Endothelial cell of umbilical vein (primary cell): ENCODE measurements at regions not wholly inside any gene's neighbourhood (a gene's known extent, or its start where the extent isn't known, plus 50 kb on each side); places are given as distances from the start of the nearest gene placed in this dataset.

Experiments used
- BruUV-seq: library from RNA; stranded (reverse); fragments of 400-500 nt; replicated peaks from 2 replicates; lab custom pipeline; 2021; lab: Mats Ljungman, UMichigan
- CTCF ChIA-PET: fragments of 300-600, 350-600 bp; sonication (Branson Sonifier 250); formaldehyde crosslinking; loops from one replicate; lab custom pipeline; 2021; ENCODE audit warnings: antibody characterized with exemption, inconsistent platforms; lab: Charles Lee
- POLR2A ChIA-PET: fragments of 300-600, 350-600 bp; sonication (Branson Sonifier 250); formaldehyde crosslinking; loops from one replicate; lab custom pipeline; 2021; ENCODE audit warnings: antibody characterized with exemption, inconsistent platforms; lab: Charles Lee
- DNase-seq: peaks from one replicate; pipeline ENCODE4 v3.0.0-alpha.2; 2011; ENCODE audit warnings: low read depth, low spot score
- FAIRE-seq: peaks from 2 replicates; lab custom pipeline; 2011; peaks lifted over from hg19 to GRCh38; lab: Jason Lieb, UNC
- H2AFZ ChIP-seq: 2 replicates; pipeline ENCODE4 v1.6.0; 2012; ENCODE audit warnings: low read depth, low read length, control low read depth, inconsistent platforms
- H3K27ac ChIP-seq: 2 replicates; pipeline ENCODE4 v1.5.1; 2011; ENCODE audit warnings: low read depth, mild to moderate bottlenecking, control low read depth, low read length, moderate library complexity; ENCODE audit not compliant: insufficient read depth
- H3K27me3 ChIP-seq, 2 experiments: 2 replicates each; pipeline versions ENCODE4 v1.6.0 to v1.6.1; 2011; ENCODE audit warnings: low read length in 2 of 2, mixed read lengths in 1 of 2; ENCODE audit not compliant: control insufficient read depth in 2 of 2, insufficient read depth in 2 of 2
- H3K36me3 ChIP-seq, 2 experiments: 2 replicates in 1 of 2; 3 replicates in 1 of 2; pipeline ENCODE4 v1.5.1; 2011; ENCODE audit warnings: low read length in 2 of 2, mild to moderate bottlenecking in 1 of 2, moderate library complexity in 1 of 2; ENCODE audit not compliant: control insufficient read depth in 2 of 2, insufficient read depth in 2 of 2; ENCODE audit errors: extremely low read depth in 1 of 2
- H3K4me1 ChIP-seq: 3 replicates; pipeline ENCODE4 v1.5.1; 2011; ENCODE audit warnings: mild to moderate bottlenecking, low read length; ENCODE audit not compliant: control insufficient read depth, insufficient read depth; ENCODE audit errors: extremely low read depth
- H3K4me2 ChIP-seq: 2 replicates; pipeline ENCODE4 v1.6.1; 2011; ENCODE audit warnings: low read length, control low read depth, mixed read lengths; ENCODE audit not compliant: insufficient read depth
- H3K4me3 ChIP-seq, 3 experiments: fragments of 200-600 bp in 1 of 3; sonication (generic), shearing (Covaris generic) in 1 of 3; replicated peaks in 1 of 3; 2 replicates each; pipeline ENCODE4 v1.5.1; 2011 to 2016; ENCODE audit warnings: control low read depth in 3 of 3, low read length in 3 of 3, mild to moderate bottlenecking in 2 of 3, inconsistent platforms in 1 of 3, low read depth in 1 of 3, moderate library complexity in 1 of 3; ENCODE audit not compliant: insufficient read depth in 1 of 3
- H3K79me2 ChIP-seq: 2 replicates; pipeline ENCODE4 v1.6.0; 2012; ENCODE audit warnings: low read length, inconsistent platforms; ENCODE audit not compliant: control insufficient read depth, insufficient read depth
- H3K9ac ChIP-seq: replicated peaks from 2 replicates; pipeline ENCODE3; 2011; ENCODE audit warnings: low read length, control low read depth; ENCODE audit not compliant: insufficient read depth; ENCODE audit errors: extremely low read depth
- H3K9me1 ChIP-seq: replicated peaks from 3 replicates; pipeline ENCODE4 v1.6.0; 2011; ENCODE audit warnings: mild to moderate bottlenecking, low read length; ENCODE audit not compliant: control insufficient read depth, insufficient read depth; ENCODE audit errors: extremely low read depth
- H3K9me3 ChIP-seq: replicated peaks from 2 replicates; pipeline ENCODE4 v1.5.1; 2012; ENCODE audit warnings: low read length, inconsistent platforms; ENCODE audit not compliant: control insufficient read depth, insufficient read depth
- H4K20me1 ChIP-seq: replicated peaks from 2 replicates; pipeline ENCODE3; 2011; ENCODE audit warnings: mild to moderate bottlenecking, low read length; ENCODE audit not compliant: control insufficient read depth, insufficient read depth; ENCODE audit errors: extremely low read depth
- EZH2 ChIP-seq: IDR thresholded peaks from 2 replicates; pipeline ENCODE4 v1.6.1; 2012; ENCODE audit warnings: borderline replicate concordance, low read depth, mild to moderate bottlenecking, moderate library complexity, low read length, inconsistent platforms; ENCODE audit not compliant: severe bottlenecking
- FOS ChIP-seq: IDR thresholded peaks from 2 replicates; pipeline ENCODE4 v1.6.1; 2011; ENCODE audit warnings: mild to moderate bottlenecking, low read length, moderate library complexity, borderline replicate concordance; ENCODE audit not compliant: insufficient read depth
- GATA2 ChIP-seq: IDR thresholded peaks from 2 replicates; pipeline ENCODE4 v1.7.0; 2011; ENCODE audit warnings: low read depth, mild to moderate bottlenecking, moderate library complexity, mixed read lengths, low read length; ENCODE audit not compliant: insufficient read length, insufficient read depth
- JUN ChIP-seq: IDR thresholded peaks from 2 replicates; pipeline ENCODE4 v1.6.1; 2011; ENCODE audit warnings: borderline replicate concordance, low read depth; ENCODE audit not compliant: insufficient read length, insufficient read depth
- MAX ChIP-seq: IDR thresholded peaks from 2 replicates; pipeline ENCODE4 v1.6.1; 2011; ENCODE audit not compliant: insufficient read depth, insufficient read length
- MYC ChIP-seq: IDR thresholded peaks from one replicate; pipeline ENCODE4 v1.6.1; 2011; ENCODE audit warnings: mild to moderate bottlenecking, low read depth, low read length
- POLR2A ChIP-seq: IDR thresholded peaks from 2 replicates; pipeline ENCODE4 v1.6.1; 2012; ENCODE audit warnings: low read depth, mild to moderate bottlenecking, control low read depth, low read length
- POLR2AphosphoS5 ChIP-seq: IDR thresholded peaks from 2 replicates; pipeline ENCODE4 v1.6.1; 2012; ENCODE audit warnings: low read depth, mild to moderate bottlenecking, control low read depth, low read length, moderate library complexity; ENCODE audit not compliant: insufficient read depth
- dilution Hi-C: fragments of 300-500 bp; cut with MboI; formaldehyde crosslinking; loops from one replicate; pipeline ENCODE4 v1.15.0; 2019; ENCODE audit warnings: low sequenced_read_pairs; ENCODE audit not compliant: extremely low pct_ligation_motif_present
- intact Hi-C: fragments of 100-400 bp; cut with micrococcal nuclease; formaldehyde crosslinking; loops from one replicate; pipeline ENCODE4 v1.10.0; 2022
- TF ChIP-seq, protein P1 (sequence below), 2 donors: IDR thresholded peaks; 1 replicate in 1 of 2; 2 replicates in 1 of 2; pipeline ENCODE4 v1.5.1; 2011; ENCODE audit warnings: low read length in 2 of 2, mild to moderate bottlenecking in 2 of 2, moderate library complexity in 2 of 2, control low read depth in 1 of 2, inconsistent platforms in 1 of 2, low read depth in 1 of 2; ENCODE audit not compliant: insufficient read depth in 1 of 2; ENCODE audit errors: extremely low read depth in 1 of 2

GRCh38 chr12:88723219-88723618, 142.9 kb upstream of the KITLG start:
- FAIRE-seq (no peak), DNase-seq (no peak)
- intact Hi-C loops (no loop called here), dilution Hi-C loops (no loop called here)
- POLR2A ChIA-PET = no interaction called here
- Histone ChIP-seq H3K9me3 (no peaks in the 10 kb centered on the region), H3K36me3 (no peaks in the 10 kb centered on the region), H3K9ac (no peak overlapping the region), H3K79me2 (no peaks in the 10 kb centered on the region), H3K4me1 (no peaks in the 10 kb centered on the region), H3K4me2 (no peak overlapping the region), H3K9me1 (no peaks in the 10 kb centered on the region), H3K4me3 (no peak overlapping the region), H4K20me1 (no peaks in the 10 kb centered on the region), H2AFZ (no peak overlapping the region), H3K27ac (no peak overlapping the region), H3K27me3 (no peaks in the 10 kb centered on the region)
- CTCF ChIA-PET = no interaction called here
- no TSS peak for BruUV-seq
- no peak for TF ChIP-seq FOS
- TF ChIP-seq POLR2A = no peak
- TF ChIP-seq EZH2 = no peak
- TF ChIP-seq GATA2 = no peak
- TF ChIP-seq, protein P1, sequence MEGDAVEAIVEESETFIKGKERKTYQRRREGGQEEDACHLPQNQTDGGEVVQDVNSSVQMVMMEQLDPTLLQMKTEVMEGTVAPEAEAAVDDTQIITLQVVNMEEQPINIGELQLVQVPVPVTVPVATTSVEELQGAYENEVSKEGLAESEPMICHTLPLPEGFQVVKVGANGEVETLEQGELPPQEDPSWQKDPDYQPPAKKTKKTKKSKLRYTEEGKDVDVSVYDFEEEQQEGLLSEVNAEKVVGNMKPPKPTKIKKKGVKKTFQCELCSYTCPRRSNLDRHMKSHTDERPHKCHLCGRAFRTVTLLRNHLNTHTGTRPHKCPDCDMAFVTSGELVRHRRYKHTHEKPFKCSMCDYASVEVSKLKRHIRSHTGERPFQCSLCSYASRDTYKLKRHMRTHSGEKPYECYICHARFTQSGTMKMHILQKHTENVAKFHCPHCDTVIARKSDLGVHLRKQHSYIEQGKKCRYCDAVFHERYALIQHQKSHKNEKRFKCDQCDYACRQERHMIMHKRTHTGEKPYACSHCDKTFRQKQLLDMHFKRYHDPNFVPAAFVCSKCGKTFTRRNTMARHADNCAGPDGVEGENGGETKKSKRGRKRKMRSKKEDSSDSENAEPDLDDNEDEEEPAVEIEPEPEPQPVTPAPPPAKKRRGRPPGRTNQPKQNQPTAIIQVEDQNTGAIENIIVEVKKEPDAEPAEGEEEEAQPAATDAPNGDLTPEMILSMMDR (IDR thresholded peaks at IDR 0.05; ENCODE audit: extremely low read depth in 1 of 2, insufficient read depth in 1 of 2, low read depth in 1 of 2, low read length in 2 of 2) = no peak
- TF ChIP-seq MAX = no peak
- no peak for TF ChIP-seq JUN
- no peak for TF ChIP-seq MYC
- no peak for TF ChIP-seq POLR2AphosphoS5
